ENCODE measurements at regions not wholly inside any gene's neighbourhood (a gene's known extent, or its start where the extent isn't known, plus 50 kb on each side); places are given as distances from the start of the nearest gene placed in this dataset.

DNA sequence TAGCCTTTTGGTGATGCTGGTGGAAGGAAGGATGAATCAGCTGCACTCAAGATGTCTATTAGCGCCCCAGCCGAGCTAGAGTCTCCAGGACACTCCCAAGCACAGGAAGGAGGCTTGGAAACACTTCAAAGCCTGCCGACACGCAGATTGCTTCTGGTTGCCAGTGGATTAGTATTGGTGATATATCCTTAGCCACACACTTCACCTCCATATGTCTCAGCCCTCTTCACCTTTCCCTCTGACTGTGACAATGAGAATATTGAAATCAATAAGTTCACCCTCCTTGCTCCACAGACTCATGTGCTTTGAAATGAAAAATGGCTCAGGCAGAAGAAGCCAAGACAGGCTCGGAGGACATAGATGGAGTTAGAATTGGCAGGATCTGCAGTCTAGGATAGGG, 102.9 kb upstream of the LRRN1 start:
- TF ChIP-seq TARDBP (IDR thresholded peaks at IDR 0.05) (no peak), BHLHE40 (IDR thresholded peaks at IDR 0.05; ENCODE audit: borderline replicate concordance) (no peak), FOXA1 (IDR thresholded peaks at IDR 0.05) (no peak), ZNF384 (IDR thresholded peaks at IDR 0.05) (no peak)
